ENCODE measurements at regions not wholly inside any gene's neighbourhood (a gene's known extent, or its start where the extent isn't known, plus 50 kb on each side); places are given as distances from the start of the nearest gene placed in this dataset.

- H3K9me1 ChIP-seq (ENCODE audit: control insufficient read depth, extremely low read depth, insufficient read depth, low read length) = no peaks in the 10 kb centered on the region
- dilution Hi-C loops (cut with MboI; ENCODE audit: extremely low pct_ligation_motif_present, low sequenced_read_pairs) = no loop called here
- no peaks in the 10 kb centered on the region for H4K20me1 ChIP-seq (ENCODE audit: control insufficient read depth, extremely low read depth, insufficient read depth, low read length)
- peaks cover 9% of the 10 kb centered on the region for H3K27me3 ChIP-seq (ENCODE audit: control insufficient read depth, extremely low read depth, insufficient read depth, low read length)
- H3K9ac ChIP-seq (ENCODE audit: control insufficient read depth, extremely low read depth, insufficient read depth, low read length) = no peak overlapping the region
- FAIRE-seq = no peak
- no peaks in the 10 kb centered on the region for H3K4me1 ChIP-seq (ENCODE audit: control insufficient read depth, extremely low read depth, insufficient read depth, low read length)
- DNase-seq (ENCODE audit: low read depth, low spot score) = no peak
- H2AFZ ChIP-seq (ENCODE audit: control insufficient read depth, low read length) = no peak overlapping the region
- no peaks in the 10 kb centered on the region for H3K79me2 ChIP-seq (ENCODE audit: control insufficient read depth, insufficient read depth, low read length)
- no peaks in the 10 kb centered on the region for H3K9me3 ChIP-seq (ENCODE audit: control insufficient read depth, low read depth, low read length)
- H3K36me3 ChIP-seq (ENCODE audit: control insufficient read depth in 2 of 2, extremely low read depth in 1 of 2, insufficient read depth in 2 of 2, low read length in 2 of 2) = no peaks in the 10 kb centered on the region
- no peak overlapping the region for H3K4me3 ChIP-seq (ENCODE audit: control insufficient read depth in 2 of 3, extremely low read depth in 1 of 3, insufficient read depth in 2 of 3, low read depth in 1 of 3, low read length in 3 of 3)
- no peak overlapping the region for H3K27ac ChIP-seq (ENCODE audit: control insufficient read depth, insufficient read depth, low read length)
- no peak overlapping the region for H3K4me2 ChIP-seq (ENCODE audit: control insufficient read depth, extremely low read depth, insufficient read depth, low read depth, low read length)
- TF ChIP-seq EZH2 (IDR thresholded peaks at IDR 0.05; ENCODE audit: low read length) (no peak), CTCF (optimal IDR thresholded peaks at IDR 0.05 in 1 of 3, IDR thresholded peaks at IDR 0.05 in 1 of 3, conservative IDR thresholded peaks at IDR 0.05 in 1 of 3; ENCODE audit: extremely low read depth in 1 of 3, insufficient read depth in 2 of 3, low read length in 3 of 3) (no peak)
Measured at GRCh38 chr1:229862017-229862774, 204.8 kb upstream of the GALNT2 start.

GRCh38 chr1:229863651-229864545, 203.1 kb upstream of the GALNT2 start:
- Histone ChIP-seq H3K9me3 (ENCODE audit: control insufficient read depth, low read depth, low read length) (no peaks in the 10 kb centered on the region), H3K4me1 (ENCODE audit: control insufficient read depth, extremely low read depth, insufficient read depth, low read length) (no peaks in the 10 kb centered on the region), H2AFZ (ENCODE audit: control insufficient read depth, low read length) (no peak overlapping the region), H3K9ac (ENCODE audit: control insufficient read depth, extremely low read depth, insufficient read depth, low read length) (no peak overlapping the region), H3K9me1 (ENCODE audit: control insufficient read depth, extremely low read depth, insufficient read depth, low read length) (no peaks in the 10 kb centered on the region), H3K4me3 (ENCODE audit: control insufficient read depth in 2 of 3, extremely low read depth in 1 of 3, insufficient read depth in 2 of 3, low read depth in 1 of 3, low read length in 3 of 3) (no peak overlapping the region), H4K20me1 (ENCODE audit: control insufficient read depth, extremely low read depth, insufficient read depth, low read length) (no peaks in the 10 kb centered on the region), H3K36me3 (ENCODE audit: control insufficient read depth in 2 of 2, extremely low read depth in 1 of 2, insufficient read depth in 2 of 2, low read length in 2 of 2) (no peaks in the 10 kb centered on the region), H3K79me2 (ENCODE audit: control insufficient read depth, insufficient read depth, low read length) (no peaks in the 10 kb centered on the region), H3K27ac (ENCODE audit: control insufficient read depth, insufficient read depth, low read length) (no peak overlapping the region), H3K4me2 (ENCODE audit: control insufficient read depth, extremely low read depth, insufficient read depth, low read depth, low read length) (no peak overlapping the region), H3K27me3 (ENCODE audit: control insufficient read depth, extremely low read depth, insufficient read depth, low read length) (peaks cover 9% of the 10 kb centered on the region)
- dilution Hi-C loops (cut with MboI; ENCODE audit: extremely low pct_ligation_motif_present, low sequenced_read_pairs) = no loop called here
- FAIRE-seq (no peak), DNase-seq (ENCODE audit: low read depth, low spot score) (no peak)
- TF ChIP-seq EZH2 (IDR thresholded peaks at IDR 0.05; ENCODE audit: low read length) (no peak), CTCF (optimal IDR thresholded peaks at IDR 0.05 in 1 of 3, IDR thresholded peaks at IDR 0.05 in 1 of 3, conservative IDR thresholded peaks at IDR 0.05 in 1 of 3; ENCODE audit: extremely low read depth in 1 of 3, insufficient read depth in 2 of 3, low read length in 3 of 3) (no peak)

Data from keratinocyte (primary cell).